ENCODE measurements at regions not wholly inside any gene's neighbourhood (a gene's known extent, or its start where the extent isn't known, plus 50 kb on each side); places are given as distances from the start of the nearest gene placed in this dataset.

- no peak for TF ChIP-seq EZH2 (conservative IDR thresholded peaks at IDR 0.05; ENCODE audit: low read depth, low read length)
- no peak for TF ChIP-seq NR2C2 (CRISPR knock-in tag; IDR thresholded peaks at IDR 0.05; ENCODE audit: borderline replicate concordance)
- TF ChIP-seq SMAD3 (CRISPR knock-in tag; IDR thresholded peaks at IDR 0.05), result no peak
- no peak for TF ChIP-seq ARNTL (CRISPR knock-in tag; IDR thresholded peaks at IDR 0.05)
- no peak for TF ChIP-seq CTCF (CRISPR knock-in tag; IDR thresholded peaks at IDR 0.05)
- no peak for TF ChIP-seq NFIB (CRISPR knock-in tag; IDR thresholded peaks at IDR 0.05; ENCODE audit: borderline replicate concordance)
- no peak for TF ChIP-seq GABPA (IDR thresholded peaks at IDR 0.05; ENCODE audit: low read depth, low read length)
- no peak for TF ChIP-seq GABPA (CRISPR knock-in tag; IDR thresholded peaks at IDR 0.05; ENCODE audit: low read depth)
- TF ChIP-seq ZNF770 (CRISPR knock-in tag; IDR thresholded peaks at IDR 0.05), result no peak
- TF ChIP-seq MLX (CRISPR knock-in tag; IDR thresholded peaks at IDR 0.05), result no peak
- TF ChIP-seq MTF1 (CRISPR knock-in tag; IDR thresholded peaks at IDR 0.05), result no peak
- TF ChIP-seq FOXP1 (IDR thresholded peaks at IDR 0.05), result no peak
- no peak for TF ChIP-seq FOXP1 (CRISPR knock-in tag; IDR thresholded peaks at IDR 0.05)
- no peak for TF ChIP-seq PAXIP1 (CRISPR knock-in tag; conservative IDR thresholded peaks at IDR 0.05)
These were observed 75.0 kb upstream of the ADAMTS18 start for GRCh38 chr16:77509796-77510195.

Data from HepG2 (cell line).